ENCODE measurements at regions not wholly inside any gene's neighbourhood (a gene's known extent, or its start where the extent isn't known, plus 50 kb on each side); places are given as distances from the start of the nearest gene placed in this dataset.
"Not testable (repeated sequence)": the region's sequence is repeated elsewhere in the genome, so short reads cannot be mapped to it uniquely, and the experiment has no call there.

GRCh38 chrX:51151734-51152133, 180.9 kb upstream of the NUDT10 start:
- DNase-seq (ENCODE audit: low spot score) = no peak

GRCh38 chrX:51155157-51155556, 177.5 kb upstream of the NUDT10 start:
- no peak for DNase-seq (ENCODE audit: low spot score)

- DNase-seq (ENCODE audit: low spot score) = no peak
Observed at GRCh38 chrX:51155566-51155965, 177.1 kb upstream of the NUDT10 start.

- no peak for DNase-seq (ENCODE audit: low spot score)
Observed at GRCh38 chrX:51158231-51158630, 174.4 kb upstream of the NUDT10 start.

- not testable (repeated sequence) for DNase-seq (ENCODE audit: low spot score)
Observed at GRCh38 chrX:51159378-51159777, 173.2 kb upstream of the NUDT10 start.

GRCh38 chrX:51163730-51164129, 168.9 kb upstream of the NUDT10 start:
- DNase-seq (ENCODE audit: low spot score) = no peak

GRCh38 chrX:51178356-51178900, 154.2 kb upstream of the NUDT10 start:
- DNase-seq (ENCODE audit: low spot score) = not testable (repeated sequence)

GRCh38 chrX:51179805-51180204, 152.8 kb upstream of the NUDT10 start:
- not testable (repeated sequence) for DNase-seq (ENCODE audit: low spot score)

- no peak for DNase-seq (ENCODE audit: low spot score)
Observed at GRCh38 chrX:51182545-51182944, 150.1 kb upstream of the NUDT10 start.

- DNase-seq (ENCODE audit: low spot score) = no peak
Observed at GRCh38 chrX:51192104-51192503, 140.5 kb upstream of the NUDT10 start.

- DNase-seq (ENCODE audit: low spot score) = no peak
Observed at GRCh38 chrX:51215266-51215665, 117.4 kb upstream of the NUDT10 start.

GRCh38 chrX:51215856-51216255, 116.8 kb upstream of the NUDT10 start:
- no peak for DNase-seq (ENCODE audit: low spot score)

- DNase-seq (ENCODE audit: low spot score) = no peak
Observed at GRCh38 chrX:51242212-51242611, 90.4 kb upstream of the NUDT10 start.

- DNase-seq (ENCODE audit: low spot score) = no peak
Observed at GRCh38 chrX:51257490-51257889, 75.1 kb upstream of the NUDT10 start.

- DNase-seq (ENCODE audit: low spot score) = not testable (repeated sequence)
Observed at GRCh38 chrX:51262271-51262670, 70.4 kb upstream of the NUDT10 start.

GRCh38 chrX:51272638-51273037, 60.0 kb upstream of the NUDT10 start:
- DNase-seq (ENCODE audit: low spot score) = no peak

GRCh38 chrX:51281758-51282318, 50.8 kb upstream of the NUDT10 start:
- no peak for DNase-seq (ENCODE audit: low spot score)
